GM21381 (cell line): ENCODE measurements at regions not wholly inside any gene's neighbourhood (a gene's known extent, or its start where the extent isn't known, plus 50 kb on each side); places are given as distances from the start of the nearest gene placed in this dataset.

Source experiments
- ATAC-seq: cut with Tn5 transposase; IDR thresholded peaks from one replicate; pipeline ENCODE4 v1.9.1; 2021; ENCODE audit warnings: mild to moderate bottlenecking, moderate library complexity; ENCODE audit not compliant: unreplicated experiment

DNA sequence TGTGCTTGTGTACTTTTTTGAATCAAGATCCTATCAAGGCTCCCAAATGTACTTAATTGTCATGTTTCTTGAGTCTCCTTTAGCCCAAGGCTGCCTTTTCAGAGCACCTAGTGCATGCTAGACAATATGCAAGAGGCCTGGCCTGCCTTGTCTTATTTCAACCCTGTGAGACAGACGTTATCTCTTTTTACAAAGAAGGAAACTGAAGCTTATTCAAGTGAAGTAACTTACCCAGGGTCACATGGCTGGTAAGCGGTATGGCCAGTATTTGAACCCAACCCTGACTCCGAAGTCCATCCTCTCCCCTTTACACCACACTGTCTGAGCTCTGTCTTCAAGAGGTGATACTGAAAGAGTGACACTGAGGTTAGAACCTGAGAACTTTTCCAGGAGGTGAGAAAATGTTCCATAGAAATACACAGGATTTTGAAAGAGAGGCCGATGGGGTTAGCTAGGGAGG is 505.1 kb downstream of the FOXO1 start:
- no peak for ATAC-seq

DNA sequence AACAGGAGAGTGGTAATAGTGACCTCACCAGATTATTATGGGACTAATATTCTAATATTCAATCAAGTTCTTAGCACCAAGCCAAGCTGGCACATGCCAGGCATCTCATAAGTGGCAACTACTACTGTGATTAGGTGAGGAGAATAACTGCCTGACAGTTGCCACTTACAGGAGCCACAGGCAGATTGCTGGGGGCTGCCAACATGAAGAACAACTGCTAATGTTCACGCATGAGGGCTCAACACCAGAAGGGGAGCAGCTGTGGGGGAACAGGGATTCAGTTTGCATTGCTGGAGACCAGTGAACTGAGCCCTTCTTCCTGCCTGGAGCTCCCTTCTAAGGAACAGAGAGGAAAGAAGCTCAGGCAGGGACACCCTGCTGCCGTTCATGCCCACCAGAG is 504.5 kb downstream of the FOXO1 start:
- no peak for ATAC-seq

DNA sequence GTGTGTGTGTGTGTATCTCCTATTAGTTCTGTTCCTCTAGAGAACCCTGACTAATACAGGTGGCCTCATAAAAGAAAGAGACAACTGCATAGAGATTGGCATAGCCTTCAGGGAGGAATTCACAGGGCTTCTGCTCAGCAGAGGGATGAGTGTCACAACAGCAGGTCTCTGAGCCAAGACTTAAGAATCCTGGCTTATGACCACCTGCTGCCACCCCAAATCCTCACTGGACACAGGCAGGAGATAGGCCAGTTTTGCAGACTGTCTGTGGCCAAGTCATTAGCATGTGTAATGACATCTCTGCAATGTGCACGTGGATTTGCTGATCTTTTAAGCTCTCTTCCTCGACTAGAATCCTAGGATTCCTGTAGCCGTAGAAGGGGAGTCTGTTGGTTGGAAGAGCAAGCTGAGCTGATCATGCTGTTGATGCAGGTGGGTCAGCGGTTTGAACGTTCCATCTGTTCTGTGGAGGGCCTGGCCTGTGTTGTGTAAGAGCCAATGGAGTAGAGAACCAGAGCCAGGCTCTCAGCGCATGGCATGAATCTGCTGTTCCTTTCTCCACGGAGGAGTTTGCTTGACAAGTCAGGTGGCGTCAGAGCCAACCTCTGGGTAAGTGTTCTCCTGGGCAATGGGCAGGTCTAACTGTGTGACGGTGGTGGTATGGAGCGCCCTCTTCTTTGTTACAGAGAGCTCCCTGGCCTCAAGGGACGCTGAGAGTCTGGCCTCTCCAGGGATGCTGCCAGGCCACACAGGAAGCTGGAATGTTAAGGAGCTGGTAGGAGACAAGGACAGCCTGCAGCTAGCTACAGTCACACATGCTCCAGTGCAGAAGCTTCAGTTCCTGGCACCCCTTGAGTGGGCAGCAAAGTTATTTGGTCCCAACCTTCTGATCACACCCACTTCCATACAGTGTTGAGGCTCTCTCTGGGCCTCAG is 503.1 kb downstream of the FOXO1 start:
- no peak for ATAC-seq

DNA sequence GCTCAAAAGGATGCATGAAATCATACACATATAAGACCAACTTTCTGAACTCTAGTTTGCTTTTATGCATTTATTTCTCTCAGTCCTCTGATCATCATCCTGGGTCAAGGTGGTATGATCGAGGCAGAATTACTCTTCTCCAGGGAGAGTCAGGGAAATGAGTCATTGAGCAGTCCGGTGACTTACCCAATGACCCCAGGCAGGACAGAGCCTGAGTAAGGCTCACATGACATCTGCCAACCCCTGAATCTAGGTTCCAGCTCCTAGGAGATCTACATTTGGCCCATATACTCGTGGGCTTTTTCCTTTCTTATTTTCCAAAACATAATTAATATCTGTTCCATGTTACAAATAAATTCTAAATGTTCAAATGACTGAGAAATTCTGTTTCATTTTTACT is 502.3 kb downstream of the FOXO1 start:
- no peak for ATAC-seq

- no peak for ATAC-seq
Observed at GRCh38 chr13:40165316-40165932, 501.0 kb downstream of the FOXO1 start.

DNA sequence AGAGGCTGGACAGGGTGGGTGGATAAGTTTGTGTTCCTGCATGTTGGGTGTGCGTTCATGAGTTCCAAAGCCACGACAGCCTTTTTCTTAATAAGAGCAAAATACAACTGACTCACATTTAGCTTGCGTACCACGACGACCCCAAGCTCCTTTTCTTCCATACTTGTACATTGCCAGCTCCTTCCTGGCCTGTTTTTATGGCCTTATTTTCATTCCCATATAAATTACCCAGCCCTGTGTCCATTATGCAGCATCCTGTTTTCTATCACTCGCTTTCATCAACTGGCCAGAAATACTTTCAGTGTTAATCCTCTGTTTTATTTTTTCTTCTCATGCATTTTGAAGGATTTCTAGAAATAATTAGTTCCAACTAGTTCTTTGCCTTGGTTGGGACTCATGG is 499.1 kb downstream of the FOXO1 start:
- no peak for ATAC-seq

GRCh38 chr13:40168425-40169166 is 497.8 kb downstream of the FOXO1 start:
- no peak for ATAC-seq

GRCh38 chr13:40169476-40169875 is 497.0 kb downstream of the FOXO1 start:
- ATAC-seq = no peak

- no peak for ATAC-seq
Observed at GRCh38 chr13:40170091-40170490, 496.4 kb downstream of the FOXO1 start.

GRCh38 chr13:40170982-40171381 is 495.5 kb downstream of the FOXO1 start:
- no peak for ATAC-seq

GRCh38 chr13:40171566-40171965 is 494.9 kb downstream of the FOXO1 start:
- ATAC-seq = no peak

DNA sequence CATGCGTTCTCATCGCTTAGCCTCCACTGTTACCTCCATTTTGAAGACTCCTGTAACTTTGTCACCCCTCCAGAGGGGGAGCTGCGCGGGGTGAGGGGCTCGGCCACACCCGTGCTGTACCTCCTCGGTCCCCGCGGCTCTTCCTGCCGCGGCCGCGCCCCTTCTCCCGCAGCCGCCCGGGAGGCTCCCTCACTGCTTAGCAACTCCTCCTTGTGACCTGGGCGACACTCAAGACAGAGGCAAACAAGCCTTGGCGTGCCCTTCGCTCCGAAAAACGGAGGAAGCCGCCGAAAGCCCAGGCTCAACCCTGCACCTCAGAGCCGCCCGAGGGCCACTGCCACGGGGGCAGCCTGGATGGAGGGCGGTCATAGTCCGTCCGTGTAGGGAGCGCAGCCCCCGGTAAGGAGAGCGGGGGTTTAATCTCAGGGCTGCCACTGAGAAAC is 494.3 kb downstream of the FOXO1 start:
- no peak for ATAC-seq

GRCh38 chr13:40172878-40173277 is 493.6 kb downstream of the FOXO1 start:
- no peak for ATAC-seq

GRCh38 chr13:40175639-40176038 is 490.8 kb downstream of the FOXO1 start:
- no peak for ATAC-seq

- no peak for ATAC-seq
Observed at GRCh38 chr13:40176242-40176641, 490.2 kb downstream of the FOXO1 start.

- ATAC-seq = no peak
Observed at GRCh38 chr13:40178130-40178529, 488.3 kb downstream of the FOXO1 start.

GRCh38 chr13:40179445-40180281 is 486.8 kb downstream of the FOXO1 start:
- ATAC-seq = no peak

GRCh38 chr13:40180776-40181175 is 485.7 kb downstream of the FOXO1 start:
- ATAC-seq = no peak

GRCh38 chr13:40181203-40181845 is 485.1 kb downstream of the FOXO1 start:
- no peak for ATAC-seq

DNA sequence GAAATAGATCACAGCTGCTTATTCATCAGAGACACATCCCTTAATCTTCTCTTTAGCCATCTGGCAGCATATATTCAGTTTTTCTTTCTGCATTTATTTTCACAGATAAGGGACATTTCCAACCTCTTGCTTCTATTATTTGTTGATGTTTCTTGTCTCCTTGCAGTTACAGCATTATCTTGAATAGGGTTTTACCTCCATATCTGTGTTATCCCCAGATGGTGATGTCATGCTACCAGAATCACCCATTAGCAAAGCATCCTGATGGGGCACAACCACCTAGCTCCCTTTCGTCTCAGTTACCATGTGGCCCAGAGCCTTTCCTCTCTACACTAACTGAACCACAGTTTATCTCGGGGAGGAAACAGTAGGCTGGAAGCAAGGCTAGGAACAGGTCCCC is 483.9 kb downstream of the FOXO1 start:
- no peak for ATAC-seq
